ENCODE measurements at regions not wholly inside any gene's neighbourhood (a gene's known extent, or its start where the extent isn't known, plus 50 kb on each side); places are given as distances from the start of the nearest gene placed in this dataset.
"Not testable (repeated sequence)": the region's sequence is repeated elsewhere in the genome, so short reads cannot be mapped to it uniquely, and the experiment has no call there.

GRCh38 chr17:14733376-14733775 is 432.5 kb downstream of the HS3ST3B1 start:
- DNase-seq (ENCODE audit: low read depth) = no peak

DNA sequence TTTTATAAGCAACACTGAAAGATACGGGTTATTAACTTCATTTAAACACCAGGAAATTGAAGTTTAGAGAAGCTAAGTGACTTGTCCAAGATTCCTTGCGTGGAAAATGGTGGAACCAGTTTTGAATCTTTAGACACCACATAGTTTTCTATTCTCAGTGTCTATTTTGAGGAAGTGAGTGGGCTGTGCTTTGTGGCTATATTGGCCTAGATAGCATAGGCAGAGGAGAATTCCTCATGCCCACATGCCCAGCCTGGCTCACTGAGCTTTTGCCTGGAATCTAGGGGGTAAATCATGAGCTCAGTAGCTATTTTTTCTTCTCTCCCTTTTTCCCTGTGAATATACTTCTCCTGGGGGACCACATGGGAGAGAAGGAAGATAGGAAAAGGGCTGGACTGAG is 431.3 kb downstream of the HS3ST3B1 start:
- DNase-seq (ENCODE audit: low read depth) = no peak

DNA sequence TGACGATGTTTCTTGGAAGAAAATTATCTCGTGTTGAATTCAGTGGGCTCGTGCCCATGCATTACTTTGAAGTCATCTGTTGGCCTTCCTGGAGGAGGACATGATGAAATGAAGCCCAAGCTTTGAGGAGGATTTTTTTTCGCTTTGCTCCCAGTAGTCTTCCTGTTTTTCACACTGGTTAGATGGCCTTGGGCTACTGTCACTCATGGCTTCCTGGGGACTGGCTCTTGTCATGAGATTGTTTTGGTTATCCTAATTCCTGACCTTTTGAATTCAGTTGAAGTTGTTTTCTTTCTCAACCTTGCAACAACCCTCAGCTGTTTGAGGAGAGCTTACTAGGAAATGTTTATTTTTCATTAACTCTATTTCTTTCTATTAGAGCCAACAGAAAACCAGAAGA is 430.7 kb downstream of the HS3ST3B1 start:
- DNase-seq (ENCODE audit: low read depth) = no peak

DNA sequence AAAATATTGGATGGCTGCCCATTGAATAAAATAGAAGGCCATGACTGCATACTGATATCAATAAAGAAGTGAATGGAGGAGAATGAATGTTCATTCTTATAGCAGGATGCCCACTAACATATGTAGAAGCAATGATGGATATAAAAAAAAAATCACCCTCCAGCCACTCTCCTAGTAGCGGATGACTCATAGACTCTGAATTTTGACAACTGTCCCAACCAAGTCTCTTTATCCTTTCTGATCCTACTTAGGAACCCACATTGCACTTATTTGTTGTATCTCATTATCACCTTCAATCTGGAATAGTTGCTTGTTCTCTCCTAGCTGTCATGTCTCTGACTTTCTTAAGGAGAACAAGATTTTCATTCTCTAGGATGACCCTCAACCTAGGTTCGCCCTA is 429.9 kb downstream of the HS3ST3B1 start:
- no peak for DNase-seq (ENCODE audit: low read depth)

DNA sequence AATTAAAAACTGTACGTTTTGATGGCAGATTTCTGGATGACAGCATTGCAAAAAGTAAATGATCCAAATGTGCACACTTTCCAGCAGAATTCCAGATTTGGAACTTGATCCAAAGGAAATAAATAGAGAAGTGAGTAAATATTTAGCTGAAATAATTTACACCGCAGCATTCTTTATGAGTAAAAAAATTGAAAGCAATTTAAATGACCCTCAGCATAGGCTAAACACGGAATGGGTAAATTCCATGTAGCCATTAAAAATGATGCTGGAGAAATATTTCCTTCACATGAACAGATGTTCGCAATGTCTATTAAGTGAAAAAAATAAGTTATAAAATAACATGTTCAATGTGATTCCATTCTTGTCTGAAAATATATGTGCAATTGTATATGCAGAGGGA is 424.8 kb downstream of the HS3ST3B1 start:
- no peak for DNase-seq (ENCODE audit: low read depth)

DNA sequence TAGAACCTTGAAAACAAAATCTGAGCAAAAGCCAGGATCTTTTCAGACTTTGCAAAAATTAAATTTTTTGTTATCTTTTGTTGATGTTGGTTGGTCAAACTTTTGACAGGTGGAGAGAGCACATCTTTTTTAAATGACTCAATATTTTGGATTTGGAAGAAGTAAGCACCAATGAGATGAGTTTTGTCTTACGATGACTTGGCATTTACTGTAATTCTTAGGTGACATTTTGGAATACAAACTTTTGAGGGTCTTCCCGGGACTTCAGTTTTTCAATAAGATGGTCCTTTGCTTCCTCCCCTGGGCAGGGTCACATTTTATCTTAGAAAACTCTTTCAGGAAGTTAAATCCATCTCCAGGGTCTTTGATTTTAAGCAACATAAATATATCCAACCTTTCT is 423.9 kb downstream of the HS3ST3B1 start:
- DNase-seq (ENCODE audit: low read depth) = no peak

- not testable (repeated sequence) for DNase-seq (ENCODE audit: low read depth)
Observed at GRCh38 chr17:14723349-14723748, 422.5 kb downstream of the HS3ST3B1 start.

DNA sequence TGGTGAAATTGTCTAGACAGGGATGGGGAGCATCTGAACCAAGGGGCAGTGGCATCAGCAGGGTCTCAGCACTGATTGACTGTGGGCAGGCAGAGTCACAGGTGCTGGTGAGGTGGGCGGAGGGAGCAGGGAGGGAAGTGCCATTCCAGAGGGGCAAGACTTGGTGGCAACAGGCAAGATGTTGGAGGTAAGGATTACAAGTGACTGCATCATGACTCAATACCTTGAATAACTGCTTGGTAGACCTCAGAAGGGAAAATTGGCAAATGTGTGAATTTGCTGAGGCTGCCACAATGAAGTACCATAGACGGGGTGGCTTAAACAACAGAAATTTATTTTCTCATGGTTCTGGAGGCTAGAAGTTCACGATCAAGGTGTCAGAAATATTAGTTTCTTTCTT is 419.1 kb downstream of the HS3ST3B1 start:
- no peak for DNase-seq (ENCODE audit: low read depth)

GRCh38 chr17:14717859-14718258 is 417.0 kb downstream of the HS3ST3B1 start:
- no peak for DNase-seq (ENCODE audit: low read depth)

GRCh38 chr17:14715561-14715960 is 414.7 kb downstream of the HS3ST3B1 start:
- no peak for DNase-seq (ENCODE audit: low read depth)

GRCh38 chr17:14712611-14713021 is 411.7 kb downstream of the HS3ST3B1 start:
- no peak for DNase-seq (ENCODE audit: low read depth)

DNA sequence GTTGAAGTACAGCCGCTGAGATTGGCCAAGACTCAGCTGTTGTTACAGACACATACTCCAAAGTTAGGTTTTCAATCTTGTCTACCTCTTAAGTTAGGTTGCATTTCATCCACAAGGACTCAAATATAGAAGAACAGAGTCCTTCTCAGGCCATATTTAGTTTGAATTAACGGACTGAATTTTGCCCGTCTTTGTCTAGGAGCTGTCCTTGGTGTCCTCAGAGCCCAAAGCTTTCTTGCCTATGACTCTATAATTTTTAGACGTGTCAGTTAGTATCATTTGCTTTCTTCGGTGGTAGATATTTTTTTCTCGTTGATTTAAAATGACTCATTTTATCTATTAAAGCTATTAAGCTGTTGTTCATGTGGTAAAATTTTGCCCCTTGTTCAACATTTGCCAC is 403.2 kb downstream of the HS3ST3B1 start:
- DNase-seq (ENCODE audit: low read depth) = no peak

GRCh38 chr17:14701886-14702285 is 401.0 kb downstream of the HS3ST3B1 start:
- no peak for DNase-seq (ENCODE audit: low read depth)

GRCh38 chr17:14699574-14700185 is 398.8 kb downstream of the HS3ST3B1 start:
- no peak for DNase-seq (ENCODE audit: low read depth)

DNA sequence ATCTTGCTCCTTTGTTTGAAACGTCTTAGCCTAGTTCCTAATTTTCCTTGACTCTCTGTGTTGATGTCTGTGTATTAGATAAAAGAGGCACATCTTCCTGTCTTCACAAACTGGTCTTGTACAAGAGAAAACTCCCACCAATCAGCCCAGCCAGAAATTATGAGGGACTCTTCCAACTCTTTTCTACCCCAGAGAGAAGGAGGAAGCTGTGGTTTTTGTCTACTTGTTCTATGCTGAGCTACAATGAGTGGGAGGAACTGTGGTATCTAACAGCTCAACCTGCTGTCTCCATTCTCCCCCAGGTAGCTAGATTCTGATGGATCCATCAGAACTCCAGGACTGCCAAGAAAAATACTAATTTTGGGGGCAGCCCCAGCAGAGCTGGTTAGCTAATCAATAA is 392.5 kb downstream of the HS3ST3B1 start:
- DNase-seq (ENCODE audit: low read depth) = no peak

GRCh38 chr17:14690704-14691103 is 389.8 kb downstream of the HS3ST3B1 start:
- no peak for DNase-seq (ENCODE audit: low read depth)

DNA sequence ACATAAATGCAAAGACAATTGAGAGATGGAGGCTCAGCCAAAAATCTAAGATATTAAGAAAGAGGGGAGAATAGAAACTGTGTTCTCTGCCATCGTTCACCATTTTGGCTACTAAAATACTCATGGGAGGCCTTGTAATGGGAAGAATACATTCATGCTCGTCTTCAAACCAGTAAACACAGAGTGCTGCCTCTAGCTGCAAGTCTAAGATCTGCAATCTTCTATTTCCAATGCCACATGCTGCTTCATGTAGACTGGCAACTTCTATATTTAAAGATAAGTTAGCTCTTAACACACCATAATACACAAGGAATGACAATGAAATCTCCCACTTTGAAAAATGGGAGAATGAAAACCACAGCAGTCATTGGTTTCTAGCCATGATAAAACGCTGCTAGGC is 387.3 kb downstream of the HS3ST3B1 start:
- no peak for DNase-seq (ENCODE audit: low read depth)

GRCh38 chr17:14672830-14673229 is 371.9 kb downstream of the HS3ST3B1 start:
- no peak for DNase-seq (ENCODE audit: low read depth)

DNA sequence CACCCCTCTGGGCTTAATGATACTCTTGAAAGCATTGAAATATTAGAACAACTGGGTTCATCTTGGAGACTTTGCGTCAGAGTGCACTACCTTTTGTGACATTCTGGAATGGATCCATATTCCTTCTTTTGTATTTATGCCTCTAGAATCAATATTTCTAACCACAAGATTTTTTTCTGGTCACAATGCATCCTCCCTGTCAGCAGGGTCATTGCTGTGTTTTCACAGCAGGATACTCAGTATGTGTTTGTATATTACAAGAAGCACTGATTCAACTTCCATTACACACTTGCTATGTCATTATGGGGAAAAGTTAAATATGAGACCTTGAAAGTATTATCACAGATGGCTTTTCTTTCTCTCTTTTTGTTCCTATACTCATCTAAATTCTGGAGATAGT is 370.0 kb downstream of the HS3ST3B1 start:
- DNase-seq (ENCODE audit: low read depth) = no peak

DNA sequence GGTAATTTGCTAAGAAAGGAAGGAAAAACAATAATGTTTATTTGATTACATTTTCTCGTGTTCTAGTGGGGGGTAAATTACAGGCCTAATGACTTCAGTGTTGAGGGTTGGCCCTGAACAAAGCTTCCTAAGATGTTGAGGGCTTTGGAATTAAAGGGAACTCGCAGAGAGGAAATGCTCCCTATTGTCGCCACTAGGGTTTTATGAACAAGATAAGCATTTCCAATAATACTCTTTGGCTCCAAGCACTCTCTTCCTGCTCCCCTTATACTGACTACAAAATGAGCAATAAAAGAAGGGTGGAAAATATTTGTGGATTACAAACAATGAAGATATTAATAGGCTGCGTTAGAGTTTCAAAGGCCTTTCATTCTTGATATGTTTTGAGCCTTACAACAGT is 363.6 kb downstream of the HS3ST3B1 start:
- DNase-seq (ENCODE audit: low read depth) = no peak

DNA sequence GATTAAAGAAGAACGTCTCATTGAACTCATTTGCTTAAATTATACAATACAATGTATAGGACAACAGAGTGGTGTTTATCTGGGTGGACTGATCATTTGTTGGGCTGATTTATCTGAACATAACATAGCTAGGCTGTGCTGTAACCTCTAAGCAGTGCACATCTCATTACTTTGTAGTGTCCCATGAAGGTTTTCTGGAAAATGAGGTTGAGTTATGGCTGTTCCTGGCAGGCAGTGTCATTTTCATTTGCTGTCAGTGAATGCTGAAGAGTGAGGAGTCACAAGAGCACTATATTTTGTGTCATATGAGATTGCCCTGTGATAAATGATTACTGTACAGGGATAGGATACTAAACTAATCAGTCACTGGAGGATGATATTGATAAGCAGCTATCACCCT is 340.2 kb downstream of the HS3ST3B1 start:
- DNase-seq (ENCODE audit: low read depth) = no peak

DNA sequence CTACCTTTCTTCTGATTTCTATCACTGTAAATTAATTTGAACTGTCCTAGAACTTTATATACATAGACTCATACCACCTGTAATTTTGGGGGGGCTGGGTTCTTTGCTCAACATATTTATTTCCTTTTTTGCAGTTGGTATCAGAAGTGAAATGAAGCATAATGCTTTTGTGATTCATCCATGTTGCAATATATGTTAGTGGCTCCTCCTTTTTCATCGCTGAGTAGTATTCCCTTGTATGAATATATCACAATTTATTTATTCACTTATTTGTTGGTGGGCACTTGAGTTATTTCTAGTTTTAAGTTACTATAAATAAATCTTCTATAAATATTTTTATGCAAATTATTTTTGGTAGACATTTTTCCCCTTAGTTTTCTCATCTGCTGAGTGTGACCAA is 336.4 kb downstream of the HS3ST3B1 start:
- no peak for DNase-seq (ENCODE audit: low read depth)

DNA sequence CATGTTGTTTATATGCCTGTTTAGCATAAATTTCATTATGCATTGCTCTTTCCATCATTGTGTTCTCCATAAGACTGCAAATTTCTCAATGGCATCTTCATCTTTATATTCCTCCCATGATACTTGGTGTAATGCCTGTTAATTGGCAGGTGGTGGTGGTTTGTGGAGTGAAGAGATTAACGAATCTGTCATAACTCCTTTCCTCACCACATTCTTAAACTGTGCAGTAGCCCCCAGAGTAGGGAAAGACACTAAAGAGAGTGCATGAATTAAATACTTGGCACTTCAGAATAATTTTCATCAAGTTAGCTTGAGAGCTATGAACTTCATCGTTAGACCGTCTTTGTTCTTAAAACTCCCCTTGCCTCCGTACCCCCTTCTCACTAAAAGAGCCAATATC is 329.7 kb downstream of the HS3ST3B1 start:
- no peak for DNase-seq (ENCODE audit: low read depth)

- DNase-seq (ENCODE audit: low read depth) = no peak
Observed at GRCh38 chr17:14630046-14630445, 329.2 kb downstream of the HS3ST3B1 start.

All from renal cortical epithelial cell (primary cell).